NB4 (cell line): ENCODE measurements at regions not wholly inside any gene's neighbourhood (a gene's known extent, or its start where the extent isn't known, plus 50 kb on each side); places are given as distances from the start of the nearest gene placed in this dataset.
"Not testable (repeated sequence)": the region's sequence is repeated elsewhere in the genome, so short reads cannot be mapped to it uniquely, and the experiment has no call there.

Experiments
- DNase-seq: peaks from one replicate; pipeline ENCODE4 v3.0.0; 2010; ENCODE audit warnings: low read depth
- H3K4me3 ChIP-seq: one replicate; pipeline ENCODE4 v1.5.1; 2011; ENCODE audit warnings: mild to moderate bottlenecking, low read depth, low read length, moderate library complexity
- CTCF ChIP-seq: IDR thresholded peaks from one replicate; pipeline ENCODE4 v1.5.1; 2012; ENCODE audit warnings: low read depth, low read length
- MAX ChIP-seq: IDR thresholded peaks from 2 replicates; pipeline ENCODE4 v1.6.1; 2011; ENCODE audit warnings: low read depth, low read length
- MYC ChIP-seq: IDR thresholded peaks from 2 replicates; pipeline ENCODE4 v1.6.1; 2011; ENCODE audit warnings: low read depth, low read length
- POLR2A ChIP-seq: IDR thresholded peaks from 2 replicates; pipeline ENCODE4 v1.6.1; 2011; ENCODE audit warnings: mild to moderate bottlenecking; ENCODE audit not compliant: insufficient read length; ENCODE audit errors: extremely low read depth

DNA sequence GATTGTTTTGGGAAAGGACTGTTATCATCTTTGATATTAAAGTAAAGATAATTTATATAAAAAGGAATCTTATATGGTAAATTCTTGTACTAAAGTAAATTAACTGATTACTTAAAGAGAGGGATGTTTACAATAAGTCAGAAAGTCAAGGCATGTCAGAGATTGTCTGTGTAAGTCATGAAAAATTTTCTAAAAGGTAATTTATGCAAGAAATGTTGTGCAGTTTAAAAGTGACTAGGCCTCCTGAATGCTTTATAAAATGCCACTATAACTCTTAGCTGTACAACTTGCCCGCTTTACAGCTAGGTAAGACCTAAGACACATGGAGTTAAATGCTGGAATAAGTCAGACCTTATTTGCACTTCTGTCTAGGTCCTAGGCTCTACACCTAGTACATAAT is 692.9 kb downstream of the GBE1 start:
- H3K4me3 ChIP-seq, result no peak overlapping the region
- TF ChIP-seq MYC (no peak), POLR2A (no peak), MAX (no peak), CTCF (no peak)
- no peak for DNase-seq

- DNase-seq, result no peak
- no peak overlapping the region for H3K4me3 ChIP-seq
- TF ChIP-seq MAX (no peak), POLR2A (no peak), MYC (no peak), CTCF (no peak)
Observed at GRCh38 chr3:81063896-81064295, 697.5 kb downstream of the GBE1 start.

DNA sequence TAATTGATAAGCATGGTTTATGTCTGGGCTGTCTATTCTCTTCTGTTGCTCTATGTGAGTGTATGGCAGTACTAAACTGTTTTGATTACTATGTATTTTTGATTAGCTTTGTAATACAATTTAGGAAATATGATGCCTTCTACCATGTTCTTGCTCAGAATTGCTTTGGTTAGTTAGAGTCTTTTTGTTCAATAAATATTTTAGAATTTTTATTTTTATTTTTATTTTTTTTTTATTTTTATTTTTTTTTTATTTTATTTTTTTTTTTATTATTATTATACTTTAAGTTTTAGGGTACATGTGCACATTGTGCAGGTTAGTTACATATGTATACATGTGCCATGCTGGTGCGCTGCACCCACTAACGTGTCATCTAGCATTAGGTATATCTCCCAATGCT is 710.3 kb downstream of the GBE1 start:
- not testable (repeated sequence) for DNase-seq, H3K4me3 ChIP-seq

GRCh38 chr3:81048058-81048665 is 713.3 kb downstream of the GBE1 start:
- TF ChIP-seq CTCF, result no peak
- no peak for TF ChIP-seq MYC
- no peak for TF ChIP-seq MAX
- no peak for TF ChIP-seq POLR2A
- no peak for DNase-seq
- no peak overlapping the region for H3K4me3 ChIP-seq

DNA sequence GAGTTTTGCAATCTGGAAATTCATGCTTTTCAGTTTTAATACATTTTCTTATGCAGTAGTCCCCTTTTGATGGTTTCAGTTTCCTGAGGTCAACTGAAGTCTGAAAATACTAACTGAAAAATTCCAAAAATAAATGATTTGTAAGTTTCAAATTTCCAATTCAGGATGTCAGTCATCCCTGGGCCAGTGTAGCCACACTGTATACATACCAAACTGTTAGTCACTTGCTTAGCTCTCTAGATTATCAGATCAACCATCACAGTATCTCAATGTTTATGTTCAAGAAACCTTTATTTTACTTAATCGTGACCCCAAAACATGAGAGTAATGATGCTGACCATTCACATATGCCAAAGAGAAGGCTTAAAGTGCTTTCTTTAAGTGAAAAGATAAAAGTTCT is 715.5 kb downstream of the GBE1 start:
- no peak for DNase-seq
- TF ChIP-seq CTCF (no peak), POLR2A (no peak), MYC (no peak), MAX (no peak)
- no peak overlapping the region for H3K4me3 ChIP-seq

DNA sequence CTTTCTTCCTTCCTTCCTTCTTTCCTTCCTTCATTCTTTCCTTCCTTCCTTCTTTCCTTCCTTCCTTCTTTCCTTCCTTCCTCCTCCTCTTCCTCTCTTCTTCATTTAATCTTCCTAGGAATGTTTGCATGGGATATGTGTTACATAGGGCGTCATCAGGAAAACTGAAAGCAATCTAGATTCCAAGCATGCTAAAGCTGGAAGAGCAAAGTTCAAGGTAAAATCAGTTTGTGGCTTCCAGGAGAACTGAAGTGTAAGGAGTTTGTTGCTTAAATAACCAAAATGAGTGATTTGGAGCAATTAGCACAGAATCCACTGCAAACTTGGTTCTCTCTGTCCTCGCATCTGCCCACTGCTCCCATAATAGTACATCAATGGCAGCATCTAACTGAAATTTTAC is 716.2 kb downstream of the GBE1 start:
- no peak overlapping the region for H3K4me3 ChIP-seq
- no peak for DNase-seq
- TF ChIP-seq CTCF (no peak), POLR2A (no peak)
